Small intestine (tissue), 7 donors: ENCODE measurements at regions not wholly inside any gene's neighbourhood (a gene's known extent, or its start where the extent isn't known, plus 50 kb on each side); places are given as distances from the start of the nearest gene placed in this dataset.

Source experiments
- DNase-seq, 2 donors: peaks; one replicate each; pipeline versions ENCODE4 v3.0.0 to v3.0.0-alpha.2; 2013
- FAIRE-seq: peaks from 2 replicates; lab custom pipeline; 2012; peaks lifted over from hg19 to GRCh38; lab: Jason Lieb, UNC
- H3K27ac ChIP-seq, 3 donors: one replicate each; pipeline ENCODE4 v1.5.1; 2013; ENCODE audit warnings: low read length in 2 of 3, mild to moderate bottlenecking in 2 of 3, control low read depth in 1 of 3, inconsistent platforms in 1 of 3, low read depth in 1 of 3, moderate library complexity in 1 of 3
- H3K27me3 ChIP-seq, 3 donors: one replicate each; pipeline ENCODE4 v1.6.1; 2013; ENCODE audit warnings: low read length in 3 of 3, inconsistent platforms in 1 of 3; ENCODE audit not compliant: control insufficient read depth in 3 of 3, insufficient read depth in 3 of 3
- H3K36me3 ChIP-seq, 3 donors: one replicate each; pipeline ENCODE4 v1.6.1; 2013; ENCODE audit warnings: low read length in 3 of 3, inconsistent platforms in 1 of 3, low read depth in 1 of 3, mild to moderate bottlenecking in 1 of 3, moderate library complexity in 1 of 3; ENCODE audit not compliant: control insufficient read depth in 3 of 3, insufficient read depth in 2 of 3
- H3K4me1 ChIP-seq, 3 donors: one replicate each; pipeline ENCODE4 v1.6.1; 2013; ENCODE audit warnings: low read length in 2 of 3, inconsistent platforms in 1 of 3, low read depth in 1 of 3, mild to moderate bottlenecking in 1 of 3, moderate library complexity in 1 of 3; ENCODE audit not compliant: control insufficient read depth in 3 of 3, insufficient read depth in 2 of 3
- H3K4me3 ChIP-seq, 3 donors: one replicate each; pipeline ENCODE4 v1.5.1; 2013; ENCODE audit warnings: low read length in 3 of 3, control low read depth in 1 of 3, inconsistent platforms in 1 of 3, low read depth in 1 of 3, mild to moderate bottlenecking in 1 of 3, moderate library complexity in 1 of 3
- H3K9me3 ChIP-seq, 2 donors: one replicate each; pipeline ENCODE4 v1.6.1; 2013; ENCODE audit warnings: low read depth in 1 of 2, low read length in 1 of 2; ENCODE audit not compliant: control insufficient read depth in 2 of 2, insufficient read depth in 1 of 2
- WGBS, 3 donors: extraction: QIAGEN DNeasy Blood & Tissue Kit; methylation state at CpG; one replicate each; pipeline ENCODE4 v1.1.7; 2013; 5-methylcytosine and 5-hydroxymethylcytosine counted together
- donor health status: healthy with polysubstance abuse.
- donor health status: control.
- donor health status: control.
- donor health status: Bipolar disorder and iron deficiency.
- donor health status: healthy.

DNA sequence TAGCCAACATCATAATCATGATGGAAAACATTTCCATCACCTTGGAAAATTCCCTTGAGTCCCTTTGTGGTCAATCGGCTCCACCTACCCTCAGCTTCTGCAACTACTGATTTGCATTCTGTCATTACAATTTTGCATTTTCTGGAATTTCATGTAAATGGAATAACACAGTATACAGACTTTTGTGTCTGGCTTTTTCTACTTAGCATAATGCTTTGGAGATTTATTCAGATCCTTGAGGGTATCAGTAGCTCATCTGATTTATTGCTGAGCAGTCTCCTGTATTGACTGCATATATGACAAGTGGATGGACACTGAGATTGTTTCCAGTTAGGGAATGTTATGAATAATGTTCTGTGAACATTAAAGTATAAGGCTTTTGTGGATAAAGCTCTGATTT, 358.3 kb downstream of the USP25 start:
- FAIRE-seq: no peak
- H3K36me3 ChIP-seq: no peaks in the 10 kb centered on the region
- H3K27ac ChIP-seq: no peak overlapping the region
- no peaks in the 10 kb centered on the region for H3K27me3 ChIP-seq
- WGBS, 3 donors: 76 to 94% (median 89%) methylated on average over 1 of the region's 1 CpG
- H3K4me3 ChIP-seq: no peak overlapping the region
- H3K4me1 ChIP-seq: no peaks in the 10 kb centered on the region
- DNase-seq: no peak
- no peaks in the 10 kb centered on the region for H3K9me3 ChIP-seq

DNA sequence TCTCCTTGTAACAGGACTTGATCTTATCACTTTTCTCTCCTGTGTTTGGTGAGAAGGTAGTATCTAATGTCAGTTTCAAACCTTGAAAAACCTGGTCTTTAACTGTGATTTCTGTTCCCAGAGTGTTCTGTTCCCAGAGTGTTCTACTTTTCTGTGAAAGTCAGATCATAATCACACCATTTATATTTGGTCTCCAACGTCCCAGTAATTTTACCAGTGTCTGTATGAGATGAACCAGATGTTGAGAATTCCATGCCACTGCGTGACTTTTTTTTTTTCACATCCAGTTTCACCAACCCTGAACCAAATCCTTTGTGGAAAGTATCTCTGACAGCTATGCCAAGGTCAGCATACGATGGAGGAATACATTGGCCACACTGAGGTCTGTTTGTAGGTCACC, 365.2 kb downstream of the USP25 start:
- FAIRE-seq (no peak), DNase-seq (no peak)
- Histone ChIP-seq H3K36me3 (no peaks in the 10 kb centered on the region), H3K4me3 (no peak overlapping the region), H3K4me1 (no peaks in the 10 kb centered on the region), H3K9me3 (no peaks in the 10 kb centered on the region), H3K27me3 (no peaks in the 10 kb centered on the region), H3K27ac (no peak overlapping the region)
- 72 to 78% (median 73%) methylated on average over 3 of the region's 3 CpGs for WGBS, 3 donors

DNA sequence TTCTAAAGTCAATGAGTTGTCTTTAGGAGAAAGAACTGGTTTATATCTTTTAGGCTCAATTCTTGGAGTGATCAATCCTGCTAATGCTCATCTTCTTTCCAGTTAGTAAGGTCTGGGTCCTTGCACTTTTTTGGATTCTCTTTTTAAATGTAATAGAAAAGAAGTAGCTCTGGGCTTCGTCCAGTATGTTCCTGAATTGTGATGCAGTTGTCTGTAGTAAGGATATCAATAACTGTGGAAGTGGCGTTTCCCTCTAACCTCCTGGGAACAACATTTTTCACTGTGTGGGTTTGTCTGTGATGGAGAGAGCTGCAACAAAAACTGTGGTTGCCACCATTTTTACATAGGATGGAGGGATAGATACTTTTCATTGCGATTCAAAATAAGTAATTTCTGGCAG, 367.2 kb downstream of the USP25 start:
- Histone ChIP-seq H3K36me3 (no peaks in the 10 kb centered on the region), H3K4me3 (no peak overlapping the region), H3K27ac (no peak overlapping the region), H3K9me3 (no peaks in the 10 kb centered on the region), H3K4me1 (no peaks in the 10 kb centered on the region), H3K27me3 (no peaks in the 10 kb centered on the region)
- DNase-seq (no peak), FAIRE-seq (no peak)
- WGBS, 3 donors: 77 to 86% (median 83%) methylated on average over 3 of the region's 3 CpGs

DNA sequence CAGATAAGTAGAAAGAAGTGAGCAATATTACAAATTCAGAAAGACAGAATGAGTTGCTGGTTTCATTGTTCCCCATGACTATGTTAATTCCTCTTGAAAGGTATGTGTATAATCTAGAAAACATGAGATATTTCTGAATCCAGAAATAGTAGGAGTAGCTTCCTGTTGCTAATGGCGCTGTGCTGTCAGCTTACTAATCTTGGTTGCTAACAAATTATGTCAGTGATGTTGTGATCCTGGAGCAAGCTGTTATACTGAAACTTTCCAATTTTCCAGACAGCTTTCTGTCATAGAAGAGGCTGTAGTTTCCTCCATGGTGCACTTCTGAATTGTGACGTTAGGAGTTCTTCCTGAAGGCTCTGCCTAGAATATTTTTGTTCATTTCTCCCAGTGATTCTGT, 372.3 kb downstream of the USP25 start:
- DNase-seq (no peak), FAIRE-seq (no peak)
- Histone ChIP-seq H3K4me1 (no peaks in the 10 kb centered on the region), H3K27ac (no peak overlapping the region), H3K36me3 (no peaks in the 10 kb centered on the region), H3K27me3 (no peaks in the 10 kb centered on the region), H3K9me3 (peaks cover 0 to 4% of the 10 kb centered on the region in 2 donors), H3K4me3 (no peak overlapping the region)
- 64 to 81% (median 74%) methylated on average over 2 of the region's 2 CpGs for WGBS, 3 donors

DNA sequence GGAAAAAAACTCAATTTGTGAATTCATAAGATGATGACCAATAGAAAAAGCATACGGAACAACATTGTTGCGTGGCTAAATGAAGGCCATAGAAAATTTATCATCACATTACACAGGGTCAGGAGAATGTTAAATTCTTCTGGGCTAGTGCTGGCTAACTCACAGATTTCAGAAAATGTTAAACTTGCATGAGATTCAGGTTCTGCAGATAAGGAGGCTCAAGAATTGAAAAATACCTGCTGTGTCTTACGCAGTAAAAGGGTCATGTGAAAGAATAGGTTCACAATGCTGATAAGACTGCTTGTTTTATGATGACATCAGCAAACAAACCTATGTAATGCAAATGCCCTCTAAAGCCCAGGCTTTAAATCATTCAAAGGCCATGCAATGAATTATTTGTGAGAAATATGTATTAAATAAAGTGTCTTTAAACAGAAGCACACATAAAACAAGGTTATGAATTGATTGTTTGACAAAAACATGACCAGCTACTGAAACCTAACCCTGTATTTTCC, 378.8 kb downstream of the USP25 start:
- WGBS, 3 donors: 75 to 91% (median 86%) methylated on average over 3 of the region's 3 CpGs
- no peak overlapping the region for H3K4me3 ChIP-seq
- DNase-seq (no peak), FAIRE-seq (no peak)
- H3K9me3 ChIP-seq: peaks cover 0 to 4% of the 10 kb centered on the region in 2 donors
- H3K4me1 ChIP-seq: no peaks in the 10 kb centered on the region
- H3K36me3 ChIP-seq: no peaks in the 10 kb centered on the region
- H3K27me3 ChIP-seq: no peaks in the 10 kb centered on the region
- no peak overlapping the region for H3K27ac ChIP-seq

DNA sequence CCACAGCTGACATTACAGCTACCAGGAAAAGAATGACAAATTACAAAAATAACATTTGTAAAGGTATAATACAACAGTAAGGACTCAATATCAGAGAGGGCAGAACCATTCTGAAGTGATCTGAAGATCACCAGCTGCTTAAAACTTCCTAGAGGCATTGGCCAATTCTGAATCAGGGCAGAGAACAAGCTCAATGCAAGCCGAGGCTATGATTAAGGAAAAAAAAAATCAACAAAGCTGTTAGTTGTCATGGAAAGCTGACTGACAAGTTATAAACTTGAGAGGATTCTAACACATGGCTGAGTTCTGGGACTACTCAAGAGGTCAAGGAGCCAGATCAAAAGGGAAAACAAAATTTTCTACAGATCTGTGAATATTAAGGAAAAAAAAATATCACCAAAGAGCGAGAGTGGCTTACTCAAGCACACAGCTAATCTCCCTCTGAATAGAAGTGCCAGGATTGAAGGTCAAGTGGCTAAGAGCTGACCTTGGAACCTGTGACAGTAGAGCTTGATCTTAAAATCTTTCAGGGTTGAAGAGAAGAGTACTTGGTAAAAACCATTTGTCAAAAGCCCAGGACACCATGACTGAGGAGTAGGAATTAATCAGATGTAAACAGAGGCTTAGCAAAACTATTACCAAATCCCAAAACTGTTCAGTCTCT, 383.4 kb downstream of the USP25 start:
- WGBS, 3 donors: 36 to 41% (median 38%) methylated on average over 2 of the region's 2 CpGs
- DNase-seq (no peak), FAIRE-seq (no peak)
- Histone ChIP-seq H3K36me3 (no peaks in the 10 kb centered on the region), H3K27me3 (no peaks in the 10 kb centered on the region), H3K27ac (no peak overlapping the region), H3K9me3 (no peaks in the 10 kb centered on the region), H3K4me3 (no peak overlapping the region), H3K4me1 (no peaks in the 10 kb centered on the region)

DNA sequence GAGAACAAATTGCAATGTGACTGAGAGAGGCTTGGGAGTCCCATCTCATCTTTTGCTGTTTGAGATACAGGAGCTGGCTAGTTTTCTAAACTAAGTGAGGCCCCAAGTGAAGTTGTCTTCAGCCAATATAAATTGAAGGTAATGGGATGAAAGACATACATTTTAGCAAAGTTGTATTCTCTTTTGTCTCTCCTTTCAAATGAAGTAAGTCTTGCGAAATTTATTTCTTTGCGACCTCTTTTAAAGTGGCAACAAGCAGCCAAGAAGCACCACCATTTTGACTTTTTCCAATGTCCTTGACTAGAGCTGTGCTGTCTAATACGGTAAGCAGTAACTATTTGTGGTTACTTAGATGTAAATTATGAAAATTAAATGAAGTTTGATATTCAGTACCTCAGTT, 385.7 kb downstream of the USP25 start:
- 87 to 94% (median 89%) methylated on average over 3 of the region's 3 CpGs for WGBS, 3 donors
- no peak overlapping the region for H3K27ac ChIP-seq
- H3K4me1 ChIP-seq: no peaks in the 10 kb centered on the region
- DNase-seq: no peak
- FAIRE-seq: no peak
- no peaks in the 10 kb centered on the region for H3K27me3 ChIP-seq
- H3K36me3 ChIP-seq: no peaks in the 10 kb centered on the region
- H3K9me3 ChIP-seq: no peaks in the 10 kb centered on the region
- no peak overlapping the region for H3K4me3 ChIP-seq

DNA sequence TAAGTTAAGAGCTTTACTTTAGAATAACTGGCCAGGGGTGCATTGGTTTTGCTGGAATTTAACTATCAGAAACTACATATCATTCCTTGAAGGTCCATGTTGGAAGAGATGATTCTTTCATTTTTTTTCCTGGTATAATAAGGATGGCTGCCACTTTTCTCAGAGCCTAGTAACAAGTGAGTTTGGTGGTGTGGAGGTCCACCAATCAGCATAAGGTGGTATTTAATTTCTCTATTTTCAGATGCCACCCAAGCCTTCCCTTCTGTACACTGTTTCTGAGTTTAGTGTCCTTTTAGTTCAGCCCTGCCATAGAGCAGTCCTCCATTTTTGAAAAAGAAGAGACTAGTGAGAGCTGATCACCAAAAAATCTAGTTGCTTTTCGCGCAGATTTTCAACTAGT, 386.3 kb downstream of the USP25 start:
- H3K9me3 ChIP-seq: no peaks in the 10 kb centered on the region
- 94 to 100% (median 96%) methylated on average over 2 of the region's 2 CpGs for WGBS, 3 donors
- no peaks in the 10 kb centered on the region for H3K27me3 ChIP-seq
- no peaks in the 10 kb centered on the region for H3K36me3 ChIP-seq
- no peak overlapping the region for H3K4me3 ChIP-seq
- H3K4me1 ChIP-seq: no peaks in the 10 kb centered on the region
- FAIRE-seq (no peak), DNase-seq (no peak)
- H3K27ac ChIP-seq: no peak overlapping the region

DNA sequence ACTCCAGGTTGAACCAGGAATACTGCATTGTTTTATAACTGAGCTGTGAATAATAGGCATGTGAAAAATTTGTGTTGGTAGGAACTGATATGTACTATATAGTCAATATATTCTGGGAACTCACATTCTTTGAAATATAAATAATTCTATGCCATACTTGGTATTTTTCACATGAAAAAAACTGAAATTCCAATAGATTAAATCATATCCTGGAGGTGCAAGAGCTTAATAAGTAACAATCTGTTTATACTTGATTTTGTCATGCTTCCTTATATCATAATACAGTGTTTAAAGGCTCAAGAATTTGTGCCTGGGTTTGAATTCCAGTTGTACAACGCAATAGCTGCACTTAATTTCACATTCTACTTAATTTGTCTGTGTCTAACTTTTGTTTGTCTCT, 387.0 kb downstream of the USP25 start:
- DNase-seq (no peak), FAIRE-seq (no peak)
- Histone ChIP-seq H3K4me3 (no peak overlapping the region), H3K36me3 (no peaks in the 10 kb centered on the region), H3K27me3 (no peaks in the 10 kb centered on the region), H3K9me3 (no peaks in the 10 kb centered on the region), H3K27ac (no peak overlapping the region), H3K4me1 (no peaks in the 10 kb centered on the region)
- WGBS, 3 donors: 23 to 61% (median 31%) methylated on average over 1 of the region's 1 CpG
